GM18951 (cell line): ENCODE measurements at regions not wholly inside any gene's neighbourhood (a gene's known extent, or its start where the extent isn't known, plus 50 kb on each side); places are given as distances from the start of the nearest gene placed in this dataset.
"Not testable (repeated sequence)": the region's sequence is repeated elsewhere in the genome, so short reads cannot be mapped to it uniquely, and the experiment has no call there.

Experiments
- POLR2A ChIP-seq: IDR thresholded peaks from 4 replicates; pipeline ENCODE4 v1.6.1; 2011; ENCODE audit warnings: mild to moderate bottlenecking; ENCODE audit not compliant: insufficient read length, insufficient read depth; ENCODE audit errors: extremely low read depth
- in situ Hi-C: fragments of 300-500 bp; cut with MboI; formaldehyde crosslinking; loops from one replicate; pipeline ENCODE4 v1.12.0; 2022; ENCODE audit warnings: low sequenced_read_pairs, mixed read lengths, inconsistent platforms; ENCODE audit not compliant: unreplicated experiment

- in situ Hi-C loops = no loop called here
- TF ChIP-seq POLR2A = no peak
These were observed 129.4 kb downstream of the IBTK start for GRCh38 chr6:82118150-82118562.

GRCh38 chr6:82114748-82115147 lies 132.8 kb downstream of the IBTK start:
- in situ Hi-C loops = no loop called here
- no peak for TF ChIP-seq POLR2A

- no peak for TF ChIP-seq POLR2A
- in situ Hi-C loops = no loop called here
These were observed 134.3 kb downstream of the IBTK start for GRCh38 chr6:82113231-82113630.

- no peak for TF ChIP-seq POLR2A
- in situ Hi-C loops = no loop called here
These were observed 135.7 kb downstream of the IBTK start for GRCh38 chr6:82111818-82112217.

GRCh38 chr6:82111114-82111513 lies 136.4 kb downstream of the IBTK start:
- TF ChIP-seq POLR2A = no peak
- in situ Hi-C loops = no loop called here

GRCh38 chr6:82103171-82103570 lies 144.4 kb downstream of the IBTK start:
- in situ Hi-C loops = not testable (repeated sequence)

- in situ Hi-C loops = not testable (repeated sequence)
These were observed 146.0 kb downstream of the IBTK start for GRCh38 chr6:82101374-82102114.

GRCh38 chr6:82100763-82101162 lies 146.8 kb downstream of the IBTK start:
- in situ Hi-C loops = not testable (repeated sequence)

- in situ Hi-C loops = no loop called here
- TF ChIP-seq POLR2A = no peak
These were observed 149.9 kb downstream of the IBTK start for GRCh38 chr6:82097676-82098075.

- in situ Hi-C loops = no loop called here
- no peak for TF ChIP-seq POLR2A
These were observed 152.5 kb downstream of the IBTK start for GRCh38 chr6:82095091-82095490.

GRCh38 chr6:82094166-82094806 lies 153.3 kb downstream of the IBTK start:
- in situ Hi-C loops = no loop called here
- TF ChIP-seq POLR2A = no peak

- TF ChIP-seq POLR2A = no peak
- in situ Hi-C loops = no loop called here
These were observed 158.4 kb downstream of the IBTK start for GRCh38 chr6:82088978-82089771.

GRCh38 chr6:82086944-82087343 lies 160.6 kb downstream of the IBTK start:
- in situ Hi-C loops = no loop called here
- no peak for TF ChIP-seq POLR2A

- in situ Hi-C loops = no loop called here
- no peak for TF ChIP-seq POLR2A
These were observed 161.8 kb downstream of the IBTK start for GRCh38 chr6:82085701-82086100.
